ENCODE measurements at regions not wholly inside any gene's neighbourhood (a gene's known extent, or its start where the extent isn't known, plus 50 kb on each side); places are given as distances from the start of the nearest gene placed in this dataset.

GRCh38 chr14:22394616-22395015 lies 194.4 kb downstream of the DAD1 start:
- TF ChIP-seq CTCF (conservative IDR thresholded peaks at IDR 0.05) (no peak), EZH2 (IDR thresholded peaks at IDR 0.05; ENCODE audit: low read depth) (no peak)

All from PC-9 (cell line).